ENCODE measurements at regions not wholly inside any gene's neighbourhood (a gene's known extent, or its start where the extent isn't known, plus 50 kb on each side); places are given as distances from the start of the nearest gene placed in this dataset.

DNA sequence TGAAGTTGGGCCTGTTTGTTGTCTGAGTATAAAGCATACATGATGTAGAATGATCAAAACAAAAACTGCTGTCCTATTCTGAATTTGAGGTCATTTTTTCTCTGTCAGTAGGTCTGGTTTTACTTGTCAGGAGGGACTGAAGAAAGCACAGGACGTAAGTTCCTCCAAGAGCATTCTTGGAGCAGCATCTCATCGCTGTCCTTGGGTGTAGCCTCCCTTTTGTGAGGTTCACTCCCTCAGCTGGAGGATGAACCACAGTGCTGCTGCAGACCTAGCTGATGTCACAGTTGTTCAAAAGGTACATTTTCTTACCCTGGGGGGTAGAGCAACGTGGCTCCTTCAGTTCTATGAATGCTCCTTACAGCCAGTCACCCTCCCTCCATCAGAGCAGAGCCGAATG is 490.0 kb upstream of the TBL1XR1 start:
- no CpG with 5 or more reads among the region's 4 CpGs for WGBS (ENCODE audit: extremely low coverage, insufficient coverage, low lambda C conversion rate)

DNA sequence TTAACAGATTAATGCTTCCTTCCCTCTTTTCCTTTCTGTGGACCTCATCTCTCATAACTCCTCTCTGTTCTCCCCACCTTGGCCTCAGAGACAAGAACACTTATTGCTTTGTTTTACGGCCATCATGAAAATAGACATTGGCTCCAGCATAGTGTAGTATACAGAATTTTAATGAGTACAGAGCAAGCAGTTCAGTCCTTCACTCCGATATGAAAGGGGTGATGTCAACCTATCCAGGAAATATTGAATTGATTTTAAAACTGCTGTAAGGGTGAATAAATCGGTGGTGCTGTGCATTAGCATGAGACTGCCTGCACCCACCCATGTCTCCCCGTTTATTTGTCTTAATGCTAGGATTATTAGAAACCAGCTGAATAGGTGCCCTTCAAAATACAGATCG is 490.9 kb upstream of the TBL1XR1 start:
- Histone ChIP-seq H3K4ac (ENCODE audit: low read depth, low read length) (no peak overlapping the region), H2BK5ac (ENCODE audit: low read length) (no peak overlapping the region), H4K5ac (ENCODE audit: low read length) (no peak overlapping the region), H2BK15ac (replicated peaks; ENCODE audit: low read depth) (no peak overlapping the region), H3K4me1 (ENCODE audit: control insufficient read depth, low read depth, low read length) (peaks cover 4% of the 10 kb centered on the region), H4K8ac (ENCODE audit: low read depth, low read length) (no peak overlapping the region), H3K4me3 (ENCODE audit: low read length) (no peak overlapping the region), H3K27ac (ENCODE audit: low read depth, low read length) (no peak overlapping the region), H2BK120ac (ENCODE audit: low read depth, low read length) (no peak overlapping the region), H3K23ac (ENCODE audit: low read length) (no peak overlapping the region), H3K27me3 (ENCODE audit: insufficient read depth, low read length, poor library complexity) (no peaks in the 10 kb centered on the region), H3K79me1 (ENCODE audit: low read length) (no peaks in the 10 kb centered on the region), H2AK5ac (ENCODE audit: low read length) (no peak overlapping the region), H3K79me2 (ENCODE audit: control insufficient read depth, insufficient read depth, low read length) (no peaks in the 10 kb centered on the region), H3K36me3 (ENCODE audit: control insufficient read depth, insufficient read depth, low read length) (no peaks in the 10 kb centered on the region), H3K56ac (ENCODE audit: low read length) (no peak overlapping the region), H3K9ac (ENCODE audit: low read length) (no peak overlapping the region), H3K18ac (ENCODE audit: low read length) (no peak overlapping the region), H3K4me2 (ENCODE audit: low read length) (no peak overlapping the region)
- no CpG with 5 or more reads among the region's 5 CpGs for WGBS (ENCODE audit: extremely low coverage, insufficient coverage, low lambda C conversion rate)
- DNase-seq, result no peak

More for the DNA sequence above, 490.0 kb upstream of the TBL1XR1 start:
- no peaks in the 10 kb centered on the region for H3K36me3 ChIP-seq (ENCODE audit: control insufficient read depth, insufficient read depth, low read length)
- H2BK120ac ChIP-seq (ENCODE audit: low read depth, low read length), result no peak overlapping the region
- no peak overlapping the region for H3K4me3 ChIP-seq (ENCODE audit: low read length)
- H3K79me2 ChIP-seq (ENCODE audit: control insufficient read depth, insufficient read depth, low read length), result no peaks in the 10 kb centered on the region
- H3K18ac ChIP-seq (ENCODE audit: low read length), result no peak overlapping the region
- H2BK15ac ChIP-seq (replicated peaks; ENCODE audit: low read depth), result no peak overlapping the region
- peaks cover 7% of the 10 kb centered on the region for H3K4me1 ChIP-seq (ENCODE audit: control insufficient read depth, low read depth, low read length)
- H4K8ac ChIP-seq (ENCODE audit: low read depth, low read length), result no peak overlapping the region
- H3K9ac ChIP-seq (ENCODE audit: low read length), result no peak overlapping the region
- no peak overlapping the region for H4K5ac ChIP-seq (ENCODE audit: low read length)
- no peaks in the 10 kb centered on the region for H3K79me1 ChIP-seq (ENCODE audit: low read length)
- no peak overlapping the region for H3K4me2 ChIP-seq (ENCODE audit: low read length)
- no peak overlapping the region for H3K4ac ChIP-seq (ENCODE audit: low read depth, low read length)
- no peak overlapping the region for H2BK5ac ChIP-seq (ENCODE audit: low read length)
- no peak for DNase-seq
- H3K56ac ChIP-seq (ENCODE audit: low read length), result no peak overlapping the region
- H3K27ac ChIP-seq (ENCODE audit: low read depth, low read length), result no peak overlapping the region
- H2AK5ac ChIP-seq (ENCODE audit: low read length), result no peak overlapping the region
- H3K23ac ChIP-seq (ENCODE audit: low read length), result no peak overlapping the region
- H3K27me3 ChIP-seq (ENCODE audit: insufficient read depth, low read length, poor library complexity), result no peaks in the 10 kb centered on the region

DNA sequence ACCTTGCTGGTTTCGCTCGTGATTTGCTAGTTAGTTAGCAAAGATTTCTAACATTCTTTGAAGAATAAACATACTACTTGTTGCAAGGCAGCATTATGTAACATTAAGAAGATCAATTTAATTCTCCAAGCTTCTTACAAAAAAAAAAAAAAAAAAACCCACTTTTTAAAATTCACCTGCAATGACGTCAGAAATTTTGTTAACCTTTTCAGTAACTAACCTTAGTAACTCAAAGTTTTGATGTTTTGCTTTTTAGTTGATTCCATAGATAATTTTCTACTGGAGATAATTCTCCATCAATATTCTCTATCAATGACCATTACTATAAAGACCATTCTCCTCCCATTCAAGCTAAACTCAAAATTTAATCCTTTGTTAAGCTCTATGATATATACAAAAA is 491.8 kb upstream of the TBL1XR1 start:
- no peak overlapping the region for H3K4ac ChIP-seq (ENCODE audit: low read depth, low read length)
- H2BK15ac ChIP-seq (replicated peaks; ENCODE audit: low read depth), result no peak overlapping the region
- WGBS (ENCODE audit: extremely low coverage, insufficient coverage, low lambda C conversion rate), result no CpG with 5 or more reads among the region's 3 CpGs

DNA sequence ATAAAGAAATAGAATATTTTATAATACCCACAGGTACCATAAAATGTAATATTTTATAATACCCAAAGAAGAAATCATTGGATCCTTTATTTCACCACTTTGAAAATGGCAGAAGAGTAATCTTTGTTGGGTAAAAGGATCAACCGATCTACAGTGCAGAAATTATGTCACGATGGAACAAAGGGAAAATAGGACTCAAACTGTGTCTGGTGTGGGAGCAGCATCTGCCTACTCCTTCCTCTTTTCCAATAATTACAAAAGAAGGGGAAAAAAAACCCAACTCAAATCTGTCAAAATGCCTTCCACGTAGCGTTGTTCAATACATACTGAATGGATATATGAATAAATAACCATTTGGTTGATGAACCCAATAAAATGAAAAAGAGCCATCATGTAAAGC is 492.6 kb upstream of the TBL1XR1 start:
- Histone ChIP-seq H3K4me1 (ENCODE audit: control insufficient read depth, low read depth, low read length) (no peaks in the 10 kb centered on the region), H3K4ac (ENCODE audit: low read depth, low read length) (no peak overlapping the region), H3K56ac (ENCODE audit: low read length) (no peak overlapping the region), H3K36me3 (ENCODE audit: control insufficient read depth, insufficient read depth, low read length) (no peaks in the 10 kb centered on the region), H3K27me3 (ENCODE audit: insufficient read depth, low read length, poor library complexity) (no peaks in the 10 kb centered on the region), H4K5ac (ENCODE audit: low read length) (no peak overlapping the region), H2BK120ac (ENCODE audit: low read depth, low read length) (no peak overlapping the region), H3K4me2 (ENCODE audit: low read length) (no peak overlapping the region), H3K79me2 (ENCODE audit: control insufficient read depth, insufficient read depth, low read length) (no peaks in the 10 kb centered on the region), H4K8ac (ENCODE audit: low read depth, low read length) (no peak overlapping the region), H3K4me3 (ENCODE audit: low read length) (no peak overlapping the region), H3K23ac (ENCODE audit: low read length) (no peak overlapping the region), H3K18ac (ENCODE audit: low read length) (no peak overlapping the region), H3K9ac (ENCODE audit: low read length) (no peak overlapping the region), H2BK5ac (ENCODE audit: low read length) (no peak overlapping the region), H2BK15ac (replicated peaks; ENCODE audit: low read depth) (no peak overlapping the region), H3K79me1 (ENCODE audit: low read length) (no peaks in the 10 kb centered on the region), H2AK5ac (ENCODE audit: low read length) (no peak overlapping the region), H3K27ac (ENCODE audit: low read depth, low read length) (no peak overlapping the region)
- WGBS (ENCODE audit: extremely low coverage, insufficient coverage, low lambda C conversion rate), result no CpG with 5 or more reads among the region's 4 CpGs
- no peak for DNase-seq

More for the DNA sequence above, 491.8 kb upstream of the TBL1XR1 start:
- Histone ChIP-seq H3K79me1 (ENCODE audit: low read length) (no peaks in the 10 kb centered on the region), H3K9ac (ENCODE audit: low read length) (no peak overlapping the region), H3K27me3 (ENCODE audit: insufficient read depth, low read length, poor library complexity) (no peaks in the 10 kb centered on the region), H2BK5ac (ENCODE audit: low read length) (no peak overlapping the region), H3K4me3 (ENCODE audit: low read length) (no peak overlapping the region), H3K36me3 (ENCODE audit: control insufficient read depth, insufficient read depth, low read length) (no peaks in the 10 kb centered on the region), H3K27ac (ENCODE audit: low read depth, low read length) (no peak overlapping the region), H4K8ac (ENCODE audit: low read depth, low read length) (no peak overlapping the region), H4K5ac (ENCODE audit: low read length) (no peak overlapping the region), H2BK120ac (ENCODE audit: low read depth, low read length) (no peak overlapping the region), H3K18ac (ENCODE audit: low read length) (no peak overlapping the region), H3K4me1 (ENCODE audit: control insufficient read depth, low read depth, low read length) (no peaks in the 10 kb centered on the region), H2AK5ac (ENCODE audit: low read length) (no peak overlapping the region), H3K4me2 (ENCODE audit: low read length) (no peak overlapping the region), H3K23ac (ENCODE audit: low read length) (no peak overlapping the region), H3K79me2 (ENCODE audit: control insufficient read depth, insufficient read depth, low read length) (no peaks in the 10 kb centered on the region), H3K56ac (ENCODE audit: low read length) (no peak overlapping the region)
- no peak for DNase-seq

DNA sequence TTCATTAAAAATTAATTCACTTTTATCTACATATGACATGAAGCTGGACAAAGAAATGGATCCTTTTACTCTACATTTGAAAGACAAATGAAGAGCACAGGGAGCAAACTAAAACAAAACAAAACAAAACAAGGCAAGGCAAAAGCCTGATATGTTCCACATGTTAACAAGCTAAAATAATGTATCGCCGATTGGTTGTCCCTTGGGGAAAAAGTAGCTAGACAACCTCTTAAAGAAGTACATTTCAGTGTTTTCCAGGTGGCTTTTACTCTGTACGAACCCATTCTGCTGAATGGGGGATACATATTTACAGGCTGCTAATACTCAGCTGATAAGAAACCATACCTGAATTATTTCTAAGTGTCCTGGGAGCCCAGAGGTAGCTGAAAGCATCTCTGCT is 493.0 kb upstream of the TBL1XR1 start:
- no peak overlapping the region for H4K5ac ChIP-seq (ENCODE audit: low read length)
- H2AK5ac ChIP-seq (ENCODE audit: low read length), result no peak overlapping the region
- WGBS (ENCODE audit: extremely low coverage, insufficient coverage, low lambda C conversion rate), result no CpG with 5 or more reads among the region's 3 CpGs
- H4K8ac ChIP-seq (ENCODE audit: low read depth, low read length), result no peak overlapping the region
- no peak overlapping the region for H2BK120ac ChIP-seq (ENCODE audit: low read depth, low read length)
- H3K18ac ChIP-seq (ENCODE audit: low read length), result peak overlapping the region; percentile 18
- H3K4me3 ChIP-seq (ENCODE audit: low read length), result no peak overlapping the region
- no peaks in the 10 kb centered on the region for H3K36me3 ChIP-seq (ENCODE audit: control insufficient read depth, insufficient read depth, low read length)
- no peak overlapping the region for H2BK5ac ChIP-seq (ENCODE audit: low read length)
- H3K4ac ChIP-seq (ENCODE audit: low read depth, low read length), result no peak overlapping the region
- H3K23ac ChIP-seq (ENCODE audit: low read length), result no peak overlapping the region
- no peak for DNase-seq
- no peak overlapping the region for H3K56ac ChIP-seq (ENCODE audit: low read length)
- no peaks in the 10 kb centered on the region for H3K79me2 ChIP-seq (ENCODE audit: control insufficient read depth, insufficient read depth, low read length)
- no peak overlapping the region for H3K9ac ChIP-seq (ENCODE audit: low read length)
- H3K79me1 ChIP-seq (ENCODE audit: low read length), result no peaks in the 10 kb centered on the region
- H2BK15ac ChIP-seq (replicated peaks; ENCODE audit: low read depth), result no peak overlapping the region
- no peaks in the 10 kb centered on the region for H3K27me3 ChIP-seq (ENCODE audit: insufficient read depth, low read length, poor library complexity)
- no peak overlapping the region for H3K4me2 ChIP-seq (ENCODE audit: low read length)
- no peak overlapping the region for H3K27ac ChIP-seq (ENCODE audit: low read depth, low read length)
- no peaks in the 10 kb centered on the region for H3K4me1 ChIP-seq (ENCODE audit: control insufficient read depth, low read depth, low read length)

DNA sequence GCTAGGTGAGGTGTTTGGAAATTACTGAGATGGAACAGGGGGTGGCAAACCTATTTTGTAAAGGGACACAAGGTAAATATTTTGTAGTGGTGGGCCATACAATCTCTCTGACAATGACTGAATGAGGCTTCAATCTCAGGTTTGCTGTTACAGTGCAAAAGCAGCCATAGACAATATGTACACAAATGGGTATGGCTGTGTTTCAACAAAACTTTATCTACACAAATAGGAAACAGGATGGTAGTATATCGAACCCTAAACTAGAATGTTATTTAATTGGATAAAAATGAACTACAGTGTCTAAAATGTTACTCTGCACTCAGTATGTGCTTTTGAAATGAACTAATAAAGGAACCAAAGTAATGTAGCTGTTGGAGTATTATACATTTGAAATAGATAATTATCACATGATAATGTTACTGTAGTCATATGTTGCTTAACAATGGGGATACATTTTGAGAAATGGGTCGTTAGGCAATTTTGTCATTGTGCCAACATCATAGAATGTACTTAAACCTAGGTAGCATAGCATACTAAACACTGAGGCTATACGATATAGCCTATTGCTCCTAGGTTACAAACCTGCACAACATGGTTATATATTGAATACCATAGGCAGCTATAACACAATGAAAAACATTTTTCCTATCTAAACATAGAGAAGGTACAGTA is 495.2 kb upstream of the TBL1XR1 start:
- Histone ChIP-seq H3K79me2 (ENCODE audit: control insufficient read depth, insufficient read depth, low read length) (no peaks in the 10 kb centered on the region), H3K56ac (ENCODE audit: low read length) (no peak overlapping the region), H3K79me1 (ENCODE audit: low read length) (no peaks in the 10 kb centered on the region), H3K27ac (ENCODE audit: low read depth, low read length) (no peak overlapping the region), H3K9ac (ENCODE audit: low read length) (no peak overlapping the region), H3K27me3 (ENCODE audit: insufficient read depth, low read length, poor library complexity) (no peaks in the 10 kb centered on the region), H3K4ac (ENCODE audit: low read depth, low read length) (no peak overlapping the region), H4K8ac (ENCODE audit: low read depth, low read length) (no peak overlapping the region), H3K36me3 (ENCODE audit: control insufficient read depth, insufficient read depth, low read length) (no peaks in the 10 kb centered on the region), H2BK5ac (ENCODE audit: low read length) (no peak overlapping the region), H3K4me2 (ENCODE audit: low read length) (no peak overlapping the region), H2AK5ac (ENCODE audit: low read length) (no peak overlapping the region), H3K23ac (ENCODE audit: low read length) (no peak overlapping the region), H3K18ac (ENCODE audit: low read length) (no peak overlapping the region), H3K4me1 (ENCODE audit: control insufficient read depth, low read depth, low read length) (no peaks in the 10 kb centered on the region), H2BK120ac (ENCODE audit: low read depth, low read length) (no peak overlapping the region), H3K4me3 (ENCODE audit: low read length) (no peak overlapping the region), H2BK15ac (replicated peaks; ENCODE audit: low read depth) (no peak overlapping the region), H4K5ac (ENCODE audit: low read length) (no peak overlapping the region)
- DNase-seq, result no peak
- WGBS (ENCODE audit: extremely low coverage, insufficient coverage, low lambda C conversion rate), result no CpG with 5 or more reads among the region's 3 CpGs

Data from mesendoderm (in vitro differentiated cells).